Activated B cell treated with CpG ODN at 0.5 μM for 24 hours (primary cell): ENCODE measurements at regions not wholly inside any gene's neighbourhood (a gene's known extent, or its start where the extent isn't known, plus 50 kb on each side); places are given as distances from the start of the nearest gene placed in this dataset.

Experiments used
- ATAC-seq: fragments of 200-7000 bp; cut with Tn5 transposase; one replicate; pipeline ENCODE4 v1.10.0; 2021; ENCODE audit warnings: low read depth, mild to moderate bottlenecking, moderate library complexity
- CTCF ChIA-PET: fragments of 350-600 bp; sonication (Branson Sonifier 250); formaldehyde crosslinking; loops from one replicate; lab custom pipeline; 2021; ENCODE audit warnings: antibody characterized with exemption; lab: Charles Lee
- POLR2A ChIA-PET: fragments of 350-600 bp; sonication (Branson Sonifier 250); formaldehyde crosslinking; loops from one replicate; lab custom pipeline; 2021; ENCODE audit warnings: antibody characterized with exemption; lab: Charles Lee
- DNase-seq: peaks from one replicate; pipeline ENCODE4 v3.0.0; 2022
- H3K27ac Mint-ChIP-seq: one replicate; pipeline ENCODE4 v1.8.0; 2020; ENCODE audit warnings: mixed read lengths
- H3K27me3 Mint-ChIP-seq: one replicate; pipeline ENCODE4 v1.8.0; 2021; ENCODE audit warnings: mixed read lengths
- H3K36me3 Mint-ChIP-seq: one replicate; pipeline ENCODE4 v1.8.0; 2021; ENCODE audit warnings: low read depth, mixed read lengths
- H3K4me1 Mint-ChIP-seq: one replicate; pipeline ENCODE4 v1.8.0; 2021; ENCODE audit warnings: mixed read lengths
- H3K4me3 Mint-ChIP-seq: one replicate; pipeline ENCODE4 v1.8.0; 2020; ENCODE audit warnings: mild to moderate bottlenecking, mixed read lengths
- H3K9me3 Mint-ChIP-seq: one replicate; pipeline ENCODE4 v1.8.0; 2020; ENCODE audit warnings: mixed read lengths
- CTCF ChIP-seq: fragments of 200-600 bp; IDR thresholded peaks from one replicate; pipeline ENCODE4 v1.8.0; 2022; ENCODE audit warnings: antibody characterized with exemption, mild to moderate bottlenecking
- intact Hi-C: fragments of 100-400 bp; cut with micrococcal nuclease; formaldehyde crosslinking; loops from one replicate; pipeline ENCODE4 v1.15.1; 2024

- POLR2A ChIA-PET = no interaction called here
- TF ChIP-seq CTCF = no peak
- H3K27ac Mint-ChIP-seq = no peak overlapping the region
These were observed 285.2 kb upstream of the N4BP1 start for GRCh38 chr16:48895142-48895541.

GRCh38 chr16:48892893-48893292, 282.9 kb upstream of the N4BP1 start:
- H3K4me3 Mint-ChIP-seq = no peak overlapping the region
- intact Hi-C loops = no loop called here

More at GRCh38 chr16:48895142-48895541, 285.2 kb upstream of the N4BP1 start:
- no peaks in the 10 kb centered on the region for H3K9me3 Mint-ChIP-seq
- no peaks in the 10 kb centered on the region for H3K27me3 Mint-ChIP-seq
- no peaks in the 10 kb centered on the region for H3K4me1 Mint-ChIP-seq
- DNase-seq (no peak), ATAC-seq (no peak)
- H3K4me3 Mint-ChIP-seq = no peak overlapping the region
- no peaks in the 10 kb centered on the region for H3K36me3 Mint-ChIP-seq
- intact Hi-C loops = no loop called here
- CTCF ChIA-PET = no interaction called here

GRCh38 chr16:48887646-48888210, 277.7 kb upstream of the N4BP1 start:
- H3K27ac Mint-ChIP-seq = no peak overlapping the region
- H3K36me3 Mint-ChIP-seq = no peaks in the 10 kb centered on the region
- no peaks in the 10 kb centered on the region for H3K9me3 Mint-ChIP-seq
- H3K4me3 Mint-ChIP-seq = no peak overlapping the region
- ChIA-PET CTCF (no interaction called here), POLR2A (no interaction called here)
- no peak for DNase-seq
- no peak for TF ChIP-seq CTCF
- intact Hi-C loops = no loop called here
- H3K27me3 Mint-ChIP-seq = no peaks in the 10 kb centered on the region
- ATAC-seq = no peak
- H3K4me1 Mint-ChIP-seq = no peaks in the 10 kb centered on the region

More at GRCh38 chr16:48892893-48893292, 282.9 kb upstream of the N4BP1 start:
- DNase-seq = no peak
- ChIA-PET POLR2A (no interaction called here), CTCF (no interaction called here)
- H3K27ac Mint-ChIP-seq = no peak overlapping the region
- no peaks in the 10 kb centered on the region for H3K9me3 Mint-ChIP-seq
- no peak for TF ChIP-seq CTCF
- ATAC-seq = no peak
- no peaks in the 10 kb centered on the region for H3K4me1 Mint-ChIP-seq
- no peaks in the 10 kb centered on the region for H3K27me3 Mint-ChIP-seq
- no peaks in the 10 kb centered on the region for H3K36me3 Mint-ChIP-seq

GRCh38 chr16:48885471-48885870, 275.5 kb upstream of the N4BP1 start:
- intact Hi-C loops = no loop called here
- Mint-ChIP-seq H3K9me3 (no peaks in the 10 kb centered on the region), H3K27me3 (no peaks in the 10 kb centered on the region), H3K27ac (no peak overlapping the region), H3K4me1 (no peaks in the 10 kb centered on the region), H3K36me3 (no peaks in the 10 kb centered on the region), H3K4me3 (no peak overlapping the region)
- ChIA-PET CTCF (no interaction called here), POLR2A (no interaction called here)
- DNase-seq (no peak), ATAC-seq (no peak)
- no peak for TF ChIP-seq CTCF

GRCh38 chr16:48881272-48881671, 271.3 kb upstream of the N4BP1 start:
- Mint-ChIP-seq H3K36me3 (no peaks in the 10 kb centered on the region), H3K4me3 (no peak overlapping the region), H3K27ac (no peak overlapping the region), H3K9me3 (no peaks in the 10 kb centered on the region), H3K27me3 (no peaks in the 10 kb centered on the region), H3K4me1 (no peaks in the 10 kb centered on the region)
- TF ChIP-seq CTCF = no peak
- ChIA-PET POLR2A (no interaction called here), CTCF (no interaction called here)
- ATAC-seq (no peak), DNase-seq (no peak)
- intact Hi-C loops = no loop called here
